ENCODE measurements at regions not wholly inside any gene's neighbourhood (a gene's known extent, or its start where the extent isn't known, plus 50 kb on each side); places are given as distances from the start of the nearest gene placed in this dataset.

- H3K36me3 Mint-ChIP-seq (ENCODE audit: insufficient read depth): no peaks in the 10 kb centered on the region
- no peaks in the 10 kb centered on the region for H3K9me3 Mint-ChIP-seq (ENCODE audit: low read depth)
- TF ChIP-seq, protein P1, sequence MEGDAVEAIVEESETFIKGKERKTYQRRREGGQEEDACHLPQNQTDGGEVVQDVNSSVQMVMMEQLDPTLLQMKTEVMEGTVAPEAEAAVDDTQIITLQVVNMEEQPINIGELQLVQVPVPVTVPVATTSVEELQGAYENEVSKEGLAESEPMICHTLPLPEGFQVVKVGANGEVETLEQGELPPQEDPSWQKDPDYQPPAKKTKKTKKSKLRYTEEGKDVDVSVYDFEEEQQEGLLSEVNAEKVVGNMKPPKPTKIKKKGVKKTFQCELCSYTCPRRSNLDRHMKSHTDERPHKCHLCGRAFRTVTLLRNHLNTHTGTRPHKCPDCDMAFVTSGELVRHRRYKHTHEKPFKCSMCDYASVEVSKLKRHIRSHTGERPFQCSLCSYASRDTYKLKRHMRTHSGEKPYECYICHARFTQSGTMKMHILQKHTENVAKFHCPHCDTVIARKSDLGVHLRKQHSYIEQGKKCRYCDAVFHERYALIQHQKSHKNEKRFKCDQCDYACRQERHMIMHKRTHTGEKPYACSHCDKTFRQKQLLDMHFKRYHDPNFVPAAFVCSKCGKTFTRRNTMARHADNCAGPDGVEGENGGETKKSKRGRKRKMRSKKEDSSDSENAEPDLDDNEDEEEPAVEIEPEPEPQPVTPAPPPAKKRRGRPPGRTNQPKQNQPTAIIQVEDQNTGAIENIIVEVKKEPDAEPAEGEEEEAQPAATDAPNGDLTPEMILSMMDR (IDR thresholded peaks at IDR 0.05; ENCODE audit: unreplicated experiment): no peak
- no peak overlapping the region for H3K4me3 Mint-ChIP-seq (ENCODE audit: low read depth)
- no peak for DNase-seq (ENCODE audit: low spot score, unreplicated experiment)
- no peaks in the 10 kb centered on the region for H3K4me1 Mint-ChIP-seq (ENCODE audit: low read depth)
- no peak overlapping the region for H3K27ac Mint-ChIP-seq
- no peaks in the 10 kb centered on the region for H3K27me3 Mint-ChIP-seq
Measured at GRCh38 chr1:222114536-222115156, 372.8 kb upstream of the DUSP10 start.

DNA sequence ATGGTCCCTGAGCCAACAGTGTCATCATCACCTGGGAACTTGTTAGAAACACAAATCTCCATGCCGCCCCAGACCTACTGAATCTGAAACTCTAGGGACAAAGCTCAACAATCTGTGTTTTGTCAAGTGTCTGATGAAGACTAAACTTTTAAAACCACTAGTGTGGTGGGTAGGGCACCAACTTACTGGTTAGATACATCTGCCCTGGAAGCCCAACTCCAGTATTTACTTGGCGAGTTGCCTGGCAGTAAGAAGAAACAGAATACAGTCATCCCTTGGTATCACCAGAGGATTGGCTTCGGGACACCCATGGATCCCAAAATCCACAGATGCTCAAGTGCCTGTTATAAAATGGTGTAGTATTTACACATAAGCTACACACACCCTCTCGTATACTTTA, 367.9 kb upstream of the DUSP10 start:
- H3K4me1 Mint-ChIP-seq (ENCODE audit: low read depth): peaks cover 5% of the 10 kb centered on the region
- TF ChIP-seq, protein P1 (IDR thresholded peaks at IDR 0.05; ENCODE audit: unreplicated experiment): no peak
- DNase-seq (ENCODE audit: low spot score, unreplicated experiment): no peak
- peaks cover 7% of the 10 kb centered on the region for H3K27me3 Mint-ChIP-seq
- no peaks in the 10 kb centered on the region for H3K9me3 Mint-ChIP-seq (ENCODE audit: low read depth)
- H3K27ac Mint-ChIP-seq: no peak overlapping the region
- no peaks in the 10 kb centered on the region for H3K36me3 Mint-ChIP-seq (ENCODE audit: insufficient read depth)
- H3K4me3 Mint-ChIP-seq (ENCODE audit: low read depth): no peak overlapping the region

DNA sequence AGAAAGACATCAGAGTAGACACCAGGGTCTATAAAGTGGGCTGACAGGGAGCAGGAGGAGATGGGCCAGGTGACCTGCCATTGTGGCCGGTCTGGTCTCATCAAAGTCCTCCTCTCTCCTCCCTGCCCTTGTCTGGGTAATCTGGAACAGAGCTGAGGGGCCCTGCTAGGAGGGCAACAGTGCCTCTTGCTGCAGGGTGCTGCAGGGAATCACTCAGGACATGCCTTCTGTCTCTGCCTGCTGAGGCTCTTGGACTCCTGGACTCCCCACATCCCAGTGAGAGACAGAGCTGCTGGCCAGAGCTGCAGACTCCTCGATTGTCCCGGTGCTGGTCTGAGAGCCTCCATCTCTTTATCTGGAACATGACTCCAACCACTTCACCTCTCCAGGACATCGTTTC, 366.1 kb upstream of the DUSP10 start:
- Mint-ChIP-seq H3K4me1 (ENCODE audit: low read depth) (peaks cover 12% of the 10 kb centered on the region), H3K4me3 (ENCODE audit: low read depth) (no peak overlapping the region), H3K27ac (no peak overlapping the region), H3K9me3 (ENCODE audit: low read depth) (no peaks in the 10 kb centered on the region), H3K27me3 (peaks cover 7% of the 10 kb centered on the region), H3K36me3 (ENCODE audit: insufficient read depth) (no peaks in the 10 kb centered on the region)
- DNase-seq (ENCODE audit: low spot score, unreplicated experiment): no peak
- TF ChIP-seq, protein P1 (IDR thresholded peaks at IDR 0.05; ENCODE audit: unreplicated experiment): no peak

- Mint-ChIP-seq H3K27ac (no peak overlapping the region), H3K4me3 (ENCODE audit: low read depth) (no peak overlapping the region), H3K9me3 (ENCODE audit: low read depth) (no peaks in the 10 kb centered on the region), H3K4me1 (ENCODE audit: low read depth) (peaks cover 12% of the 10 kb centered on the region), H3K27me3 (peaks cover 7% of the 10 kb centered on the region), H3K36me3 (ENCODE audit: insufficient read depth) (no peaks in the 10 kb centered on the region)
- DNase-seq (ENCODE audit: low spot score, unreplicated experiment): no peak
- TF ChIP-seq, protein P1 (IDR thresholded peaks at IDR 0.05; ENCODE audit: unreplicated experiment): no peak
Measured at GRCh38 chr1:222107267-222107666, 365.4 kb upstream of the DUSP10 start.

DNA sequence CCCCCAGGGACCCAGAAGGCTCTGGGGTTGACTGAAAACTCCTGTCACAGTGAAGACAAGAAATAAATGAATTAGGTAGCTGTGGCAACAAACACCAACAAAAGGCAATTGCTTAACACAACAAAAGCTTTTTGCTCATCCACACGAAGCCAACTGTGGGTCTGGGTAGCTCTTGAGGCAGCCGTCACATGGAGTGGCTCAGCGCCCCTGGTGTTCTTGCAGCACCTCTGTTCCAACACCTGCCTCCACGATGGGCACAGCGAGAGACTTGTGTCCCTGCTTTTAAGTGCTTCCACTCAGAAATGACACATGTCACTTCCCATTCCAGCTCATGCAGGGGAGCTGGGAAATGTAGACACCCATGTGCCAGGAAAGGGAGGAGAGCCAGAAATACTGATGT, 364.5 kb upstream of the DUSP10 start:
- DNase-seq (ENCODE audit: low spot score, unreplicated experiment): no peak
- H3K9me3 Mint-ChIP-seq (ENCODE audit: low read depth): no peaks in the 10 kb centered on the region
- peaks cover 12% of the 10 kb centered on the region for H3K4me1 Mint-ChIP-seq (ENCODE audit: low read depth)
- TF ChIP-seq, protein P1 (IDR thresholded peaks at IDR 0.05; ENCODE audit: unreplicated experiment): no peak
- no peak overlapping the region for H3K4me3 Mint-ChIP-seq (ENCODE audit: low read depth)
- H3K27ac Mint-ChIP-seq: no peak overlapping the region
- peaks cover 7% of the 10 kb centered on the region for H3K27me3 Mint-ChIP-seq
- no peaks in the 10 kb centered on the region for H3K36me3 Mint-ChIP-seq (ENCODE audit: insufficient read depth)
